ENCODE measurements at regions not wholly inside any gene's neighbourhood (a gene's known extent, or its start where the extent isn't known, plus 50 kb on each side); places are given as distances from the start of the nearest gene placed in this dataset.

DNA sequence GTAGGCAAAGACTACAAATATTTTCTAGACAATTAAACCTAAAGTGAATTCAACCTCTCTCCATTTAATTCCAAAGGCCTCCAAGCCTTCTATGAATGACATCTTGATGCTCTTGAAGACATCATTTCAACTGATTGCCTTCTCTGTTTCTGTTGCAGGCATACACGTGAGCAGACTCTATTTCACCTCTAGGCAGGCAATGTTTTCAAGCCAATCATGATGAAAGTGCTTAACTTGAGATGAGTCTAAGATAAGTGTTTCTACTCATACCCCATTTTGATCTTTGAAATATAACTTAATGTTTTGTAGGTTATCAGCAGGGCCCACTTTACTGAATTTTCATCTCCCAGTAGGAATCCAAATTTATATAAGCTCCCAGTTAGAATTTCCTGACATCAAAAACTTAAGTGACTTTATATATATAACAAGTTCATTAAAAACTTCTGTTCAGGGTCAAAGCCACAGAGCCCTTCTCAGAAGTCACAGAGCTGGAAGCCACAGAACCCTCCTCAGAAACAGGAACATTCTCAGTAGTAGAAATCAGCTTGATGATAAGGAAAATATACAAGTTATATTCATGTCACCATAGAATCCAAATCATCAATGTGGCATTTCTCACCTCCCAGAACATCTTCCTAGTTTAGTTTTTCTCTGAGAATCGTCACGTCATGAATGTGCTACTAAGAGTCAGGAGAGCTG, 108.5 kb downstream of the PHLDA1 start:
- intact Hi-C loops (cut with DNase I), result no loop called here
- TF ChIP-seq POLR2AphosphoS5 (IDR thresholded peaks at IDR 0.05; ENCODE audit: insufficient read depth in 1 of 2, low read depth in 1 of 2) (no peak), POLR2A (IDR thresholded peaks at IDR 0.05) (no peak)
- TF ChIP-seq, protein P1, sequence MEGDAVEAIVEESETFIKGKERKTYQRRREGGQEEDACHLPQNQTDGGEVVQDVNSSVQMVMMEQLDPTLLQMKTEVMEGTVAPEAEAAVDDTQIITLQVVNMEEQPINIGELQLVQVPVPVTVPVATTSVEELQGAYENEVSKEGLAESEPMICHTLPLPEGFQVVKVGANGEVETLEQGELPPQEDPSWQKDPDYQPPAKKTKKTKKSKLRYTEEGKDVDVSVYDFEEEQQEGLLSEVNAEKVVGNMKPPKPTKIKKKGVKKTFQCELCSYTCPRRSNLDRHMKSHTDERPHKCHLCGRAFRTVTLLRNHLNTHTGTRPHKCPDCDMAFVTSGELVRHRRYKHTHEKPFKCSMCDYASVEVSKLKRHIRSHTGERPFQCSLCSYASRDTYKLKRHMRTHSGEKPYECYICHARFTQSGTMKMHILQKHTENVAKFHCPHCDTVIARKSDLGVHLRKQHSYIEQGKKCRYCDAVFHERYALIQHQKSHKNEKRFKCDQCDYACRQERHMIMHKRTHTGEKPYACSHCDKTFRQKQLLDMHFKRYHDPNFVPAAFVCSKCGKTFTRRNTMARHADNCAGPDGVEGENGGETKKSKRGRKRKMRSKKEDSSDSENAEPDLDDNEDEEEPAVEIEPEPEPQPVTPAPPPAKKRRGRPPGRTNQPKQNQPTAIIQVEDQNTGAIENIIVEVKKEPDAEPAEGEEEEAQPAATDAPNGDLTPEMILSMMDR (IDR thresholded peaks at IDR 0.05), result no peak
- DNase-seq (ENCODE audit: extremely low spot score in 2 of 2), result no peak
- Histone ChIP-seq H3K36me3 (no peaks in the 10 kb centered on the region), H3K4me1 (no peaks in the 10 kb centered on the region), H3K27me3 (no peaks in the 10 kb centered on the region), H3K9me3 (no peaks in the 10 kb centered on the region), H3K4me3 (no peak overlapping the region), H3K27ac (no peak overlapping the region)

GRCh38 chr12:75921622-75922289, 109.8 kb downstream of the PHLDA1 start:
- Histone ChIP-seq H3K9me3 (no peaks in the 10 kb centered on the region), H3K27ac (no peak overlapping the region), H3K27me3 (no peaks in the 10 kb centered on the region), H3K4me1 (no peaks in the 10 kb centered on the region), H3K36me3 (no peaks in the 10 kb centered on the region), H3K4me3 (no peak overlapping the region)
- intact Hi-C loops (cut with DNase I), result no loop called here
- TF ChIP-seq POLR2AphosphoS5 (IDR thresholded peaks at IDR 0.05; ENCODE audit: insufficient read depth in 1 of 2, low read depth in 1 of 2), result no peak
- no peak for TF ChIP-seq POLR2A (IDR thresholded peaks at IDR 0.05)
- TF ChIP-seq, protein P1 (IDR thresholded peaks at IDR 0.05), result no peak
- DNase-seq (ENCODE audit: extremely low spot score in 2 of 2), result no peak

DNA sequence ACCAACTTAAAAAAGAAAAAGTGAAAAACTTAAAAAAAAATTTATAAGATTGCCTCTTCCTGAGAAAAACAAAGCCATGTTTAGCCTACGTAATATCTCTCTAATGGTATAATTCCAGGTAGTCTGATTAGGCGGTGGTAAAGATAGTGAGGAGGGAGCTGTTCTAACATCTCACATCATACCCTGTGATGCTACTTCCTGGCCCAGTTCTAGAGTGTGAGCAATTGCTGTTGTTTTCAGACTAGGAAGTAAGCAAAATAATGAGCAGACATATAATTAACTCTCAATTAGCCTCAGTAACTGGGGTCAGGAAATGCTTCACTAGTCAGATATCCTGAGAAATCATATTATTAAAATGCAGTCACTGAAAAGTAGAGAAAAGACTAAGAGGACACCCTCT, 113.9 kb downstream of the PHLDA1 start:
- TF ChIP-seq POLR2AphosphoS5 (IDR thresholded peaks at IDR 0.05; ENCODE audit: insufficient read depth in 1 of 2, low read depth in 1 of 2), result no peak
- TF ChIP-seq POLR2A (IDR thresholded peaks at IDR 0.05), result no peak
- TF ChIP-seq, protein P1 (IDR thresholded peaks at IDR 0.05), result no peak
- H3K27ac ChIP-seq, result no peak overlapping the region
- H3K9me3 ChIP-seq, result no peaks in the 10 kb centered on the region
- H3K4me1 ChIP-seq, result no peaks in the 10 kb centered on the region
- intact Hi-C loops (cut with DNase I), result no loop called here
- H3K27me3 ChIP-seq, result no peaks in the 10 kb centered on the region
- H3K36me3 ChIP-seq, result no peaks in the 10 kb centered on the region
- H3K4me3 ChIP-seq, result no peak overlapping the region
- DNase-seq (ENCODE audit: extremely low spot score in 2 of 2), result no peak

DNA sequence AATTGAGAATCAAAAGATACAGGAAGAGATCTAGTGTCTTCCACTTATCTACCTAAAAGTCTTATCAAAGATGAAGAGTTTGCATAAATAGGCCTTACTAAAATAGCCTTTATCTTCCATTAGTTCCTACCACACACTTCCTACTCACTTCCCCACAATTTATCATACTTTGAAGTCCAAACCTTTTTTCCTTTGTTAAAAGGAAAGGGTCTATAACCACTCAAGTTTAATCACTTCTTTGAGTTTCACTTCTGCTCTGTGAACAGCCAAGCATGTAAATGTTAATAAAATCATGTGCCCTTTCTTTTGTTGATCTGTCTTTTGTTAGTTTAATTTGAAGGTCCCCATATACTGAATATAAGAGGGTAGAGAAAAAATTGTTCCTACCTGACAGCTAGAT, 114.5 kb downstream of the PHLDA1 start:
- no peaks in the 10 kb centered on the region for H3K36me3 ChIP-seq
- TF ChIP-seq POLR2A (IDR thresholded peaks at IDR 0.05) (no peak), POLR2AphosphoS5 (IDR thresholded peaks at IDR 0.05; ENCODE audit: insufficient read depth in 1 of 2, low read depth in 1 of 2) (no peak)
- TF ChIP-seq, protein P1 (IDR thresholded peaks at IDR 0.05), result no peak
- H3K4me1 ChIP-seq, result no peaks in the 10 kb centered on the region
- H3K9me3 ChIP-seq, result no peaks in the 10 kb centered on the region
- H3K4me3 ChIP-seq, result no peak overlapping the region
- H3K27ac ChIP-seq, result no peak overlapping the region
- no peaks in the 10 kb centered on the region for H3K27me3 ChIP-seq
- intact Hi-C loops (cut with DNase I), result no loop called here
- DNase-seq (ENCODE audit: extremely low spot score in 2 of 2), result no peak

All from vagina (tissue), 2 donors.